HG03558 (cell line): ENCODE measurements at regions not wholly inside any gene's neighbourhood (a gene's known extent, or its start where the extent isn't known, plus 50 kb on each side); places are given as distances from the start of the nearest gene placed in this dataset.
"Not testable (repeated sequence)": the region's sequence is repeated elsewhere in the genome, so short reads cannot be mapped to it uniquely, and the experiment has no call there.

ENCODE experiments used
- ATAC-seq: cut with Tn5 transposase; IDR thresholded peaks from one replicate; pipeline ENCODE4 v1.9.1; 2021; ENCODE audit warnings: moderate number of reproducible peaks; ENCODE audit not compliant: unreplicated experiment; ENCODE audit errors: extremely low read depth

DNA sequence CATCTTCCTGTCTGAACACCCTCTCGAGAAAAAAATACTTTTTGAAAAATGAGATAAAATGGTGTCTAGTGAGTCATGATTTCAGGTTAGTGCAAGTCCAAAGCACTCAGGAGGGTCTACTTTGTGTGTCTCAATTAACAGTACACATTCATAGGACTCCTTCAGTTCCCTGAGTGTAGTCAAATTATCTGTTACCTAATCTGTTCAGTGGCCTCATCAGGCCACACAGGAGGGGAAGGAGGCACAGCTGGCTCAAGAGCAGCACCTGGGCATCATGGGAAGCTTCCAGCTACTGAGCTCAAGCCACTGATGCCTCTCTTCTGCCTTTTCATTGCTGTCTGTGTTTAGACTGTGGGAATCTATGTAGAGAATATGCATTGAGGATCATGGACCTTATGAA is 341.4 kb upstream of the SGO1 start:
- ATAC-seq = no peak

DNA sequence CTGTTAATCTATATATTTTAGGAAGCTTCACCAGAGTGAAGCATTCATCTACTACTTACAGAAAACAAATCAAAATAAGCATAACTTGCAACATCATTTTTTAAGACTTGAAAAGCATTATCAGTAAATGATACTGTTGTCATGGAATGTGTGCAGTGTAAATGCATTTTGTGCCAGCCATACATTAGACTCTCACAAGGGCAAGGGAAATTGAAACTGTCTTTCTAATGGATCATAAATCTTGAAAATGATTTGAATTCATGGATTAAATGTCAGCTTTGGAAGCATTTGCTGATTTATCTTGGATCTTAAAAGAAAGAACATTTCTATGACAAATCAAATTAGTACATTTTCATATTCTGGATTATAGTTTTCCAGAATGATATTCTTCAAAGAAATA is 338.3 kb upstream of the SGO1 start:
- no peak for ATAC-seq

DNA sequence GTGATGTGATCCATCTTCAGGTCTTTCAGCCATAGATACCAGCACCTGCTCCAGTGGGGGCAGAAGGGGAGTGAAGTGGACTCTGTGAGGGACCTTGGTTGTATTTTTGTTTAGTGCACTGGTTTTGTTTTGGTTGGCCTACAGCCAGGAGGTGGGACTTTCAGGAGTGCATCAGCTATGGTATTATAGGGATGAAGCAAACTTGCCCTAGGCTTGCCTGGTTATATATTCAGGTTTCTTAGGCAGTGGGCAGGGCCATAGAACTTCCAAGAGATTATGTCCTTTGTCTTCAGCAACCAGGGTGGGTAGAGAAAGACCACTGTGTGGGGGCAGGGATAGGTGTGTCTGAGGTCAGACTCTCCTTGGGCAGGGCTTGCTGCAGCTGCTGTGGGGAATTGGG is 337.3 kb upstream of the SGO1 start:
- no peak for ATAC-seq

DNA sequence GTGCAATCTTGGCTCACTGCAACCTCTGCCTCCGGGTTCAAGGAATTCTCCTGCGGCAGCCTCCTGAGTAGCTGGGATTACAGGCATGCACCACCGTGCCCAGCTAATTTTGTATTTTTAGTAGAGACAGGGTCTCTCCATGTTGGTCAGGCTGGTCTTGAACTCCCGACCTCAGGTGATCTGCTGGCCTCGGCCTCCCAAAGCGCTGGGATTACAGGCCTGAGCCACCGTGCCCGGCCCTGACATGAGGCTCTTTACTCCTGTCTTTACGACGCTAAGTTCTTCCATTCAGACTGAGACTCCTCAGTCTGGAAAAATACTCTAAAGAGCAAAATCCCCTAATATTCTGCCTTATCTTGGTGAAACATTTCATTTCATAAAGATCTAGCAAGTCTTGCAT is 331.3 kb upstream of the SGO1 start:
- not testable (repeated sequence) for ATAC-seq

DNA sequence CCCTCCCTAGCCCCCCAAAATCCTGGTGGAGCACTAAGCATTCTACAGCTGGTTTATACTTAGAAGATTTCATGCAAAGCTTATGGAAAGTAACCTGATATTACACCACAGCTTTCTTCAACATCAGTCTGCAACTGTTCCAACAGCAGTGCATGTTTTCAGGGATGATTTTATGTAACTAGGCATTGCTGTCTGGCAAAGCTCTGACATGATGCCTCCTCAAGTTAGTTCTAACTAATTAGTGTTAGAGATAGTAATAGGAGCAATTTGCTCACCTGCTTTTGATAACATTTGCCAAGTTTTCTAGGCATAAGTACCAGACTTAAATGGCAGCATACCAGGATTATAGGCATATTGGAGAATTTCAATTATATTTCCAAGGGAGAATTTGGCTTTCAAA is 330.3 kb upstream of the SGO1 start:
- no peak for ATAC-seq

DNA sequence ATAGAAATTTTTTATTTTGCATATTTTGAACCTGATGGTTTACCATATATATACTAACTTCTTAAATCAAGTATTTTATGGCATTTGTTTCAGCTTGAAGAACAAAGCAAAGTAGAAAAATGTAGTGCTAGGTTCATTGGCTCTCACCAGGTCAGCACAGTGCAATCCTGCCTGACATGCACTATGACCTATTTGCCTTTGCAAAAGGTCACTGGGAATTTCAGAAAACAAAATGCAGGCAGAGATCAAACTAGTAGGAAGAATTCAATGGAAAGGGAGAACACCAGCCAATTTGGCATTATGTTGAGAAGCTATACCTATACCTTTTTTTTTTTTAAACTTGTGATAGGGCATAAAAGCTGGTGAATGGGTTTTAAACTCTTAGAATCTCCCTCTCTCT is 329.8 kb upstream of the SGO1 start:
- no peak for ATAC-seq

DNA sequence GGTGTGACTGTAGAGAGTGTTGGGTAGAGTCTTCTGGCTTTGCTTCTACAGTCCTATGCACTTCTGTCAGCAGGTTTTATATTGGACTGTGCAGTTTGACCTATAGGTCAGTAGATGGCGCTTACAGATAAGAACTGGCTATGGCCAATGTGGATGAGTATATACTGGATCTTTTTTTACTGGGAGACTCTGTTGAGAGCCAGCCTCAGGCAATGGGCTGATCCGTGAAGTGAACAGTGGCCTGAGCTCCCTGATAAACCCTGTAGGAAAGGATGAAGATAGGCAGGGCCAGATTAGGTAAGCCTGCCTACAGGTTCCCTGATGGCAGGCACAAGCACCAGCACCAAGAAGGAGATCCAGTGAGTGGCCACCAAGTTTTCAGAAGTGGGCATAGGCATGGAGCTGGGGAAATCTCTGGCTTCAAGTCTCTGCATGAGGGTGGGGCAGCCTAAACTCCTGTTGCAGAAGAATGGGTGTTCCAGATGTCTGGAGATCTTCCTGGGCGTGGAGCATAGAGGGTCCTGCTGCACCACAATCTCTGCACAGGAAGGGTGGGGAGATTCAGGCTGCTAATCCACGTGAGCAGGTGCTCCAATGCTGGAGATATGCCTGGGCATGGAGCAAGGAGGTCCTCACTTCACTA is 326.0 kb upstream of the SGO1 start:
- peak; percentile 91 for ATAC-seq

DNA sequence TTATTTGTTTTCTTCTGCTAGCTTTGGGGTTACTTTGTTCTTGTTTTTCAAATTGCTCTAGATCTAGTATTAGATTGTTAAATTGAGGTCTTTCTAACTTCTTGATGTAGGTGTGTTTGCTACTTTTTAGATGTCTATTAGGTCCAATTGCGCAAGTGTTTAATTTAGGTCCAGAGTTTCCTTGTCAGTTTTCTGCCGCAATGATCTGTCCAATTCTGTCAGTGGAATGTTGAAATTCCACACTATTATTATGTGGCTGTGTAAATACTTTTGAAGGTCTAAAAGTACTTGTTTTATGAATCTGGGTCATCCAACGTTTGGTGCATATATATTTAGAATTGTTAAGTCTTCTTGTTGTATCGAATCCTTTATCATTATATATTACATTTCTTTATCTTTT is 324.4 kb upstream of the SGO1 start:
- no peak for ATAC-seq

DNA sequence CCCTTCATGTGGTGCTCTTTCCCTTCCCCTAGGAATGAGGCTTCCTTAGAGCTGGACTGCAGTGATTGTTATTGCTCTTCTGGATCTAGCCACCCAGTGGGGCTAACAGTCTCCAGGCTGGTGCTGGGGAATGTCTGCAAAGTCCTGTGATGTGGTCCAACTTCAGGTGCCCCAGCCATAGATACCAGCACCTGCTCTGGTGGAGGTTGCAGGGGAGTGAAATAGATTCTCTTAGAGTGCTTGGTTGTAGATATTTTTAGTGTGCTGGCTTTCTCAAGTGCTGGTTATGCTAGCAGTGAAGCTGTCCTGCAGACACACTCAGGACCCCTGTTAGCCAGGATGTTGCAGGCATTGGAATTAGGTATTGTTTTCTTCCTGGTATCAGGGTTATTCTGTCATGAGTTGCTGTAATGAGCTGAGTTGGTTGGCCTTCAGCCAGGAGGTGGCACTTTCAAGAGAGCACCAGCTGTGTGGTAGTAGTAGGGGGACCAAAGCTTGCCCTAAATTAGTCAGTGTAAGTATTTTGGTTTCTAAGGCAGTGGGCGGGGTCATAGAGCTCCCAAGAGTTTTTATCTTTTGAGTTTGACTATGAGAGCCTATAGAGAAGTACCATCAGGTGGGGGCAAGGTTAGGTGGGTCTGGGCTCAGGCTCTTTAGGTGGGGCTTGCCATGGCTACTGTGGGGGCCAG is 317.5 kb upstream of the SGO1 start:
- ATAC-seq = no peak

DNA sequence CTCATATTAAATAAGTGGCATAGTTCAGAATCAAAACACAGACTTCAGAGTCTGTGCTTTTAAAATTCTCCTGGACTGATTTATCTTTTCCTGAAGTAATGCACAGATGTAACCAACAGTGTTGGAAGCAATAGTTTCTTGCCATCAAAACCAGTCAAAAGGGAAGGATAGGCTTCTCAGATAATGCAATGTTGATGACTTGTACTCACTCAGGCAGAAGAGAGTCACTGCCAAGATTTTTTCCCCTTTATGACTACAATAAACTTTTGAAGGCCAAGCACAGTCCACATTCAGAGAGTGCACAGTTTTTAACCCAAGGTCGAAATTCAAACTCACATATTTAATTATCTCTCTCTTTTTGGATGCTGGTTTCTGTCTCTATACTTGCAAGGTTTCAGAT is 305.0 kb upstream of the SGO1 start:
- no peak for ATAC-seq

DNA sequence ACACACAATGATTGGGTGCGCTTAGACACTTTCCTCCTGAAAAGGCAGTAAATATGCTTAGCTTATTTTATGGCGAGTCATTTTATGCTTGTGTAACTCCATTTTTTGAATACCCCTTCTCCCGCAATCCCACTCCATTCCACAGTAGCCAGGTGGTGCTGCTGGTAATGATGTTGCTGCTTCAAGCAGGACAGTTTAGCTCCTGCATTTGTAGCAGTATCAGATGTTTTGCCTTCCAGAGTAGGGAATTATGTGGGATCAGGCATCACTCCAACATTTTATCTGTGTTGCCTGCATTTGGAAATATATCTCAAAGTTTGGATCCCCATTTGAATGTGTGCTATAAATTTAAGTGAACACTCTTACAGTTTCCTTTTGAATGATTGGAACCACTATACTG is 302.1 kb upstream of the SGO1 start:
- ATAC-seq = no peak

DNA sequence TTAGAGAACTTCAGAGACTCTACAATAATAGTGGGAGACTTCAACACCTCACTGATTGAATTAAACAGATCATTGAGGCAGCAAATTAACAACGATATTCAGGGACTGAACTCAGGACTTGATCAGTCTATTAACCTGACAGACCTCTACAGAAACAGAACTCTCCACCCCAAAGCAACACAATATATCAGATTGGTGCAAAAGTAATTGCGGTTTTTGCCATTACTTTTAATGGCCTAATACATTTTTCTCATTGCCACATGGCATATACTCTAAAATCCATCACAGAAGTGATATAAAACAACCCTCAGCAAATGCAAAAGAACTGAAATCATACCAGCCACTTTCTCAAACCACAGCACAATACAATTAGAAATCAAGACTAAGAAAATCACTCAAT is 298.1 kb upstream of the SGO1 start:
- ATAC-seq = no peak

DNA sequence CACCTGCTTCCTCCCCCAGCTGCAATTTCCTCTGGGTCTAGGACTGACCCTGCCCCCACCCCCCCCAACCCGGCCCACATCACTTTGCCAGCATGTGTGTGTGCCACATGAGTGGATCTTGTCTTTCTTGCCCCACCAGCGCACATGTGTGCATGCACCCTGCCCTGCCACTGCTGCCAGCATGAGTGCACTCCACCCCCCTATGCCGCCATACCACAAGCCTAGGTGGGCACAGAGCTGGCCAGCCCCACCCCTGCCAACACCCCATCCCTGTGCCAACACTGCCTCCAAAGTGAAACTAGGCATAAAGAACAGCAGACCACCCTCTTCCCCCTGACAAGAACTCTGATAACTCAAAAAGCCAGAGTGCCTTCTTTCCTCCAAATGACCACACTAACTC is 296.3 kb upstream of the SGO1 start:
- ATAC-seq = no peak

DNA sequence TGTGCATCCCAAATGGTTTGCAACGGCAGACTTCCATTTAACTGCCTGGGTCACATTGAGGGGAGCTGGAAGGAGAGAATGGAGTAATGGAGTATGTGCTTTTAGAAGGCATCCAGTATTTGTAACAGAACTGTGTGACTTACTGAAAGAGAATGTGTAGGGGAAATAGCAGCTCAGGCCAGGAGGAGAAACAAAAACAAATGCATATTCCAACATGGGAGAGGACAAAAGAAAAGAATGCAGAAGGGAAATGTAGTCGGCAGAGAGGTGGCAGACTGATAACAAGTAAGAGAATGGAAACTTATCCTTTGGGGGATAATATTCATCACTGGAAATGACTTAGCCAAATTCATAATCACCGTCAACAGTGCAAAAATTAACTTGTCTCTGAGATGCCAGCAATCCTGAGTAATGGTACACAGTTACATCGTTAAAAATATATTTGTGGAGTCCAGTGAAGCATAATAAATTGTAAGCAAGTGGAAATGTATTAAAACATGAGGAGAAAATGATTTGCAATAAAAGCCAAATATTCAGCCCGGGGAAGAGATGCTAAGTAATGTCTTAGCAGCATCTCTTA is 294.9 kb upstream of the SGO1 start:
- no peak for ATAC-seq

DNA sequence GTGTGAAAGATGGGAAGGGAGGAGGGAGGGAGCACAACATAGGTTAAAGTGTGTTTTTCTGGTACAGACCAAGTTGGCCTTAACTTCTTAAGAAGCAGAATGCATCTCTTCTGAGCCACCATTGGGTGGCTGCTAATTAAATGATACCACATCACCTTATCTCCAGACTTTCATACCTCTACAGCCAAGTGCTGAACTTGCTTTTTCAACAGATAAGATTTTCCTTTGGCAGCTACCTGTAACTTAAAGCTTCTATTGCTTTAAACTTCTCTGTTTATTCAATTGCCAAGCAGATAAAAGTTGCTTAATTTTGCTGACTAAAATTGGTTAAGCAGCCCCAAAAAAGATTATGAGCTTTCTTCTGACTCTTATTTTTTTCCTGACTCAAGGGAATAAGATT is 292.4 kb upstream of the SGO1 start:
- ATAC-seq = no peak

DNA sequence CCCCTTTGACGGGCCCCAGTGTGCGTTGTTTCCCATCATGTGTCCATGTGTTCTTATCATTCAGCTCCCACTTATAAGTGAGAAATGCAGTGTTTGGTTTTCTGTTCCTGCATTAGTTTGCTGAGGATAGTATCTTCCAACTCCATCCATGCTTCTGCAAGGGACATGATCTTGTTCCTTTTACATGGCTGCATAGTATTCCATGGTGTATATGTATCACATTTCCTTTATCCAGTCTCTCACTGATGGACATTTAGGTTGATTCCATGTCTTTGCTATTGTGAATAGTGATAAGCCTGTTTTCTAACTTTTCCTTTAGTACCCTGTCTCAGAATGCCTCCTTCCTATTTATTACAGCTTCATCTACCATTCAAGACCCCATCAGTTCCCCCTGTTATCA is 278.2 kb upstream of the SGO1 start:
- not testable (repeated sequence) for ATAC-seq

DNA sequence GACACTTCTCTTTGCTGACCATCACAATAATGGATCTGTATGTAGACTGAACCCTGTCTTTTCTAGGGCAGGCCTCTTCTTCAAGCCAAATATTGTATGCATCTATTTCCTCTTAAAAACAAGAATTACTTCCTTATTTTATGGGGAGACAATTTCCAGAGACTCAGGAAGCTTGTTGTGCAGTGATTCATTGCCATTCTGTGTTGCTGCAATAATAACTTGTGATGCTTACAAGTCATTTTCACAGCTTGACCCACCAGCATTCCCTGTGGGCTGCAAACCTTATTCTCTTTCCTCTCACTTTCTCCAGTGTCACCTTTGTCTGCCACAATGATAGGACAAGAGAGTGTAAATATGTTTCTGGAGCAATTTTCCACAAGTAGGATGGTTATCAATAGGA is 276.7 kb upstream of the SGO1 start:
- ATAC-seq = no peak

DNA sequence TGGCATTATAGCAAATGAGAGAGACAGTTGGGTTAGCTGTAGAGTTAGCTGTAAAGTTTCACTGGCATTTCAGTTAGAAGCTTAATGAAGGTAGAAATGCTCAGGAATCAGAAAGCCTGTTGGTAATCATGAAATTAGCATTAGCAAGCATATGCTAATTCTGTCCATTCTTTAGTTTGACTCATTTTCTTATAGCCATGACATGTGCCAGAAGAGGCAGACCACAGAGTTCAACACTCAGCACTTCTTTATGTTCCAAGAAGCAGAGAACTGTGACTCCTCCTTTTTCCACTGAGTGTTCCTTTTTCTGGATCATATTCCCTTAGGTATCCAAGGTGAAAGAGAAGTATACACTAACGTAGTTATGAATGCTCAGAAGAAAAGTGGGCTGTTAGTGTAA is 276.2 kb upstream of the SGO1 start:
- no peak for ATAC-seq

DNA sequence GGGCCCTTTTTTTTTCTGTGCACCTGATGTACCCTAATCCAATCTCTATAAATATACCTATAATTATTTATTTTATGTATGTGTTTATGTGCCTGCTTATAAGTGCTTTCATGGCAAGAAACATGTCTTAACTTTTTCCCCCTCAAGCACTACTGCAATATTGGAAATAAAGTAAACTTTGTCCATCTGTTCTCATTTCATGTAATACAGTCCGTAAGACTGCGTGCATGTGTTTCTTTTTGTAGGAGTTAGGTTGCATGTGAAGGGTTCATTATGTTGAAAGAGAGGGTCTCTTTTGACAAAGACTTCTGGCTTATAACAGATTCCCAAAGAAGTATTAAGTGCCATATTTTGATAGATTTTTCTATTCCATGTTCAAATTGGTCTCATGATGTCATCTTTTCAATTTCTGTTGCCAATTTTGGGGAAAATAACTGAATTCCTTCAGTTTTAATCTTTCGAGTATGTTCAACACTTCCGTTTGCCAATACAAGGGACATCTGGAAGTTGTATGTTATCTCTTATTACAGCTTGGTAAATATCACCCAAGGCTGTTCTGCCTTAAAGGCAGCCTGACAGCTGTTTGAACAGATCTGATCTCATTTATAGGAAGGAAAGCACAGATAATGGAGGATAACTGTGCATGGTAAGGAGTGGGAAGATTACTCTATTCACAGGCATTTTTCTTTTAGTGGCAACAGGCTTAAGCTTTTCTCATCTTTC is 273.1 kb upstream of the SGO1 start:
- ATAC-seq = no peak

DNA sequence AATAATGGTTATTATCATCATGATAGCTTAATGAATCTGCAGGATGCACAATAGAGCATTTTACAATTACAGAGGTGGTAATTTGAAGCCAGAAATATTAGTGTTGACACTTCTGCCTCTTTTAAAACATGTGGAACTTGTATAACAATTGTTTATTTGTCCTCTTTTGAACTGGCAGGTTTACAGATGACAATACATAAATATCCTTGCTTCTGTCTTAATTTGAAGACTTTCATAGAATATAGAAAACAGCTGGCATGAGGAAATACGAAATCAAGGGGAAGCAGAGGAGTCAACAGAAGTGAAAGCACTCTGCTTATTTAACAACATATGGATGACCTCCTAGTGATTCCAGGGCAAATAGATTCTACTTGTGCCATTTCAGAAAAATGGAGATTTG is 270.5 kb upstream of the SGO1 start:
- ATAC-seq = no peak

DNA sequence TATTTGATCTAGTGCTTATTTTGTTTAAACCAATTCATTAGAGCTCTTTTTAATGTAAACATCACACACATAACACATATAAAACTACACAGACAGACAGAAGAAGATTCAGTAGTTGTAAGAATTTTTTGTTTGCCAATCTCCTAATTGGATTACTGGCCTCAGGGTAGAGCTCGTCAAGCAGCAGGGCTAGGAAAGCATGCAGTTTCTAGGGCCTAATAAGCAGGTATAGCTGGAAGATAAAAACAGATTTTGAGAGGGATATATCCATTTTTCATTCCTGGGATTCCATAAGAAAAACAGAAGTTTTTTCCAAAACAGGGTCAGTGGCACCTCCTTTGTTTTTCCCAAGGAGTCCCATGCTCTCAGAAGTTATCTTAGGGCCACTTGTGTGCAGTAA is 265.2 kb upstream of the SGO1 start:
- no peak for ATAC-seq
